Smooth muscle cell (in vitro differentiated cells): ENCODE measurements at regions not wholly inside any gene's neighbourhood (a gene's known extent, or its start where the extent isn't known, plus 50 kb on each side); places are given as distances from the start of the nearest gene placed in this dataset.

Experiments
- DNase-seq: peaks from one replicate; lab custom pipeline; 2025; ENCODE audit not compliant: unreplicated experiment; lab: John Stamatoyannopoulos, UW
- H2AFZ ChIP-seq: fragments of 200-600 bp; sonication (generic); 2 replicates; pipeline ENCODE4 v1.6.0; 2016; ENCODE audit warnings: antibody characterized with exemption, low read depth, mild to moderate bottlenecking
- H3F3A ChIP-seq: fragments of 200-600 bp; sonication (generic); 2 replicates; pipeline ENCODE4 v1.6.0; 2017; ENCODE audit warnings: antibody characterized with exemption, low read depth
- H3K27ac ChIP-seq: fragments of 200-600 bp; sonication (generic); 2 replicates; pipeline ENCODE4 v1.5.1; 2016; ENCODE audit warnings: low read depth, mild to moderate bottlenecking
- H3K27me3 ChIP-seq: fragments of 200-600 bp; sonication (generic); 2 replicates; pipeline ENCODE4 v1.6.1; 2016; ENCODE audit warnings: low read depth, mild to moderate bottlenecking
- H3K36me3 ChIP-seq: fragments of 200-600 bp; sonication (generic); 2 replicates; pipeline ENCODE4 v1.5.1; 2016; ENCODE audit warnings: low read depth
- H3K4me1 ChIP-seq: fragments of 200-600 bp; sonication (generic); 2 replicates; pipeline ENCODE4 v1.5.1; 2016; ENCODE audit warnings: low read depth
- H3K4me2 ChIP-seq: fragments of 200-600 bp; sonication (generic); 2 replicates; pipeline ENCODE4 v1.6.0; 2016; ENCODE audit warnings: mild to moderate bottlenecking
- H3K4me3 ChIP-seq: fragments of 200-600 bp; sonication (generic); 2 replicates; pipeline ENCODE4 v1.5.1; 2016; ENCODE audit warnings: mild to moderate bottlenecking
- H3K79me2 ChIP-seq: fragments of 200-600 bp; sonication (generic); 2 replicates; pipeline ENCODE4 v1.6.0; 2016; ENCODE audit warnings: low read depth, mild to moderate bottlenecking
- H3K9ac ChIP-seq: fragments of 200-600 bp; sonication (generic); 2 replicates; pipeline ENCODE4 v1.6.0; 2016; ENCODE audit warnings: low read depth
- H3K9me3 ChIP-seq: fragments of 200-600 bp; sonication (generic); replicated peaks from 2 replicates; pipeline ENCODE4 v1.5.1; 2016; ENCODE audit warnings: low read depth
- H4K20me1 ChIP-seq: fragments of 200-600 bp; sonication (generic); 2 replicates; pipeline ENCODE4 v1.6.0; 2016; ENCODE audit warnings: low read depth
- WGBS: methylation state at CpG from one replicate; pipeline ENCODE4 v1.1.7; 2016; ENCODE audit warnings: low lambda C conversion rate; 5-methylcytosine and 5-hydroxymethylcytosine counted together
- TF ChIP-seq, protein P1 (sequence below): fragments of 200-600 bp; sonication (generic); IDR thresholded peaks from 2 replicates; pipeline ENCODE4 v1.5.1; 2017; ENCODE audit warnings: borderline replicate concordance, mild to moderate bottlenecking, antibody characterized with exemption; ENCODE audit not compliant: insufficient read depth, poor library complexity, severe bottlenecking

DNA sequence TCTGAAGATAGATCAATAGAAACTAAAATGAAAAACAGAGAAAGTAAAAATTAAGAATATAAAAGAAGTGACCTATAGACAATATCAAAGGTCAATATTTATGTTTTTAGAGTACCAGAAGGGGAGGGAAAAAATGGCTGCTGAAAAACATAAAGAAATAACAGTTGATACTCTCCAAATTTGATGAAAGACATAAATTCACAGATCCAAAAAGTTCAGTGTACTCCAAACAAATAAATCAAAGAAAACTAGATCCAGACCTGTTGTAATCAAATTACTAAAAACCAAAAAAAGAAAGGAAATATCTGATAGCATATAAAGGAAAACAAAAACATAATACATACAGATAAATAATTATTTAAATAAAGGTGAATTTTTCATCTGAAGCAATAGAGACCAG, 1689.1 kb upstream of the TMEFF2 start:
- no peak for DNase-seq
- Histone ChIP-seq H3K9ac (no peak overlapping the region), H3K4me1 (no peaks in the 10 kb centered on the region), H3K79me2 (no peaks in the 10 kb centered on the region), H4K20me1 (no peaks in the 10 kb centered on the region), H3F3A (no peaks in the 10 kb centered on the region), H3K36me3 (no peaks in the 10 kb centered on the region), H3K27me3 (no peaks in the 10 kb centered on the region), H2AFZ (no peak overlapping the region), H3K9me3 (peaks cover 5% of the 10 kb centered on the region), H3K4me2 (no peak overlapping the region), H3K4me3 (no peak overlapping the region), H3K27ac (no peak overlapping the region)
- TF ChIP-seq, protein P1, sequence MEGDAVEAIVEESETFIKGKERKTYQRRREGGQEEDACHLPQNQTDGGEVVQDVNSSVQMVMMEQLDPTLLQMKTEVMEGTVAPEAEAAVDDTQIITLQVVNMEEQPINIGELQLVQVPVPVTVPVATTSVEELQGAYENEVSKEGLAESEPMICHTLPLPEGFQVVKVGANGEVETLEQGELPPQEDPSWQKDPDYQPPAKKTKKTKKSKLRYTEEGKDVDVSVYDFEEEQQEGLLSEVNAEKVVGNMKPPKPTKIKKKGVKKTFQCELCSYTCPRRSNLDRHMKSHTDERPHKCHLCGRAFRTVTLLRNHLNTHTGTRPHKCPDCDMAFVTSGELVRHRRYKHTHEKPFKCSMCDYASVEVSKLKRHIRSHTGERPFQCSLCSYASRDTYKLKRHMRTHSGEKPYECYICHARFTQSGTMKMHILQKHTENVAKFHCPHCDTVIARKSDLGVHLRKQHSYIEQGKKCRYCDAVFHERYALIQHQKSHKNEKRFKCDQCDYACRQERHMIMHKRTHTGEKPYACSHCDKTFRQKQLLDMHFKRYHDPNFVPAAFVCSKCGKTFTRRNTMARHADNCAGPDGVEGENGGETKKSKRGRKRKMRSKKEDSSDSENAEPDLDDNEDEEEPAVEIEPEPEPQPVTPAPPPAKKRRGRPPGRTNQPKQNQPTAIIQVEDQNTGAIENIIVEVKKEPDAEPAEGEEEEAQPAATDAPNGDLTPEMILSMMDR = no peak

- H3K27ac ChIP-seq = no peak overlapping the region
- no peaks in the 10 kb centered on the region for H4K20me1 ChIP-seq
- TF ChIP-seq, protein P1 = no peak
- H3K9me3 ChIP-seq = no peaks in the 10 kb centered on the region
- no peak overlapping the region for H2AFZ ChIP-seq
- DNase-seq = no peak
- no peaks in the 10 kb centered on the region for H3K4me1 ChIP-seq
- no peak overlapping the region for H3K4me2 ChIP-seq
- H3K9ac ChIP-seq = no peak overlapping the region
- no peaks in the 10 kb centered on the region for H3F3A ChIP-seq
- no peaks in the 10 kb centered on the region for H3K36me3 ChIP-seq
- no peak overlapping the region for H3K4me3 ChIP-seq
- WGBS = 98% methylated on average over 5 of the region's 5 CpGs
- H3K79me2 ChIP-seq = no peaks in the 10 kb centered on the region
- no peaks in the 10 kb centered on the region for H3K27me3 ChIP-seq
Measured at GRCh38 chr2:193876980-193877379, 1682.2 kb upstream of the TMEFF2 start.

GRCh38 chr2:193869564-193869963, 1674.8 kb upstream of the TMEFF2 start:
- Histone ChIP-seq H3K9ac (no peak overlapping the region), H3K4me2 (no peak overlapping the region), H2AFZ (no peak overlapping the region), H3K4me1 (no peaks in the 10 kb centered on the region), H3K79me2 (no peaks in the 10 kb centered on the region), H3K27me3 (no peaks in the 10 kb centered on the region), H3K9me3 (no peaks in the 10 kb centered on the region), H3K36me3 (no peaks in the 10 kb centered on the region), H3K4me3 (no peak overlapping the region), H3K27ac (no peak overlapping the region), H4K20me1 (no peaks in the 10 kb centered on the region), H3F3A (no peaks in the 10 kb centered on the region)
- TF ChIP-seq, protein P1 = no peak
- 41% methylated on average over 4 of the region's 4 CpGs for WGBS
- DNase-seq = no peak

GRCh38 chr2:193868833-193869232, 1674.1 kb upstream of the TMEFF2 start:
- Histone ChIP-seq H4K20me1 (no peaks in the 10 kb centered on the region), H3K9ac (no peak overlapping the region), H3K27me3 (no peaks in the 10 kb centered on the region), H2AFZ (no peak overlapping the region), H3K4me2 (no peak overlapping the region), H3K4me3 (no peak overlapping the region), H3K27ac (no peak overlapping the region), H3F3A (no peaks in the 10 kb centered on the region), H3K4me1 (no peaks in the 10 kb centered on the region), H3K9me3 (no peaks in the 10 kb centered on the region), H3K79me2 (no peaks in the 10 kb centered on the region), H3K36me3 (no peaks in the 10 kb centered on the region)
- 86% methylated on average over 9 of the region's 9 CpGs for WGBS
- TF ChIP-seq, protein P1 = no peak
- no peak for DNase-seq
